Muscle layer of duodenum (tissue), 2 donors: ENCODE measurements at regions not wholly inside any gene's neighbourhood (a gene's known extent, or its start where the extent isn't known, plus 50 kb on each side); places are given as distances from the start of the nearest gene placed in this dataset.

ENCODE experiments used
- H3K27ac ChIP-seq: one replicate; pipeline ENCODE4 v1.7.0; 2013; ENCODE audit warnings: mild to moderate bottlenecking, low read length
- H3K27me3 ChIP-seq: one replicate; pipeline ENCODE4 v1.7.0; 2013; ENCODE audit warnings: low read depth, mild to moderate bottlenecking, control low read depth, low read length
- H3K36me3 ChIP-seq, 2 donors: one replicate each; pipeline ENCODE4 v1.7.0; 2013; ENCODE audit warnings: low read length in 2 of 2, control low read depth in 1 of 2, mild to moderate bottlenecking in 1 of 2; ENCODE audit not compliant: insufficient read depth in 2 of 2, control insufficient read depth in 1 of 2
- H3K4me1 ChIP-seq, 2 donors: one replicate each; pipeline ENCODE4 v1.7.0; 2013; ENCODE audit warnings: low read length in 2 of 2, mild to moderate bottlenecking in 2 of 2, control low read depth in 1 of 2, moderate library complexity in 1 of 2; ENCODE audit not compliant: insufficient read depth in 2 of 2, control insufficient read depth in 1 of 2
- H3K4me3 ChIP-seq, 2 donors: one replicate each; pipeline ENCODE4 v1.7.0; 2013; ENCODE audit warnings: low read length in 2 of 2, low read depth in 1 of 2, mild to moderate bottlenecking in 1 of 2
- H3K9me3 ChIP-seq, 2 donors: one replicate each; pipeline ENCODE4 v1.7.0; 2013; ENCODE audit warnings: low read length in 2 of 2, control low read depth in 1 of 2, mild to moderate bottlenecking in 1 of 2; ENCODE audit not compliant: control insufficient read depth in 1 of 2
- donor health status: healthy.

DNA sequence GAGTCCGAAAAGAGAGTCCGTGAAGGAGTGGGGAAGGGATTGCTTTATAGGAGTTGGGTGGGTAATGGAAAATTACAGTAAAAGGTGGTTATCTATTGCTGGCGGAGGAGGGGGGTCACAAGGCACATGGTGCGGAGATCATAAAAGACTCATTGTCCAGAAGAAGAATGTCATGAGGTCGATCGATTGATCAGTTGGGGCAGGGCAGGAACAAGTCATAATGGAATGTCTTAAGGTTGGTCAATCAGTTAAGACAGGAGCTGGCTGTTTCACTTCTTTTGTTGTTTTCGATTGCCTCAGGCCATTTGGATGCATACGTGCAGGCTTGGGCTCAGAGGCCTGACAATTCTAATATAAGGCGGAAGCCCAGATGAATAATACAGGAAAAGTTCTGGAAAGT lies 473.0 kb upstream of the TNP1 start:
- Histone ChIP-seq H3K4me3 (no peak overlapping the region), H3K4me1 (peaks cover 3 to 22% of the 10 kb centered on the region in 2 donors), H3K36me3 (no peaks in the 10 kb centered on the region), H3K9me3 (no peaks in the 10 kb centered on the region), H3K27me3 (no peaks in the 10 kb centered on the region), H3K27ac (no peak overlapping the region)

- H3K36me3 ChIP-seq: no peaks in the 10 kb centered on the region
- H3K4me3 ChIP-seq: no peak overlapping the region
- no peaks in the 10 kb centered on the region for H3K9me3 ChIP-seq
- H3K27ac ChIP-seq: no peak overlapping the region
- peaks cover 3 to 18% of the 10 kb centered on the region in 2 donors for H3K4me1 ChIP-seq
- no peaks in the 10 kb centered on the region for H3K27me3 ChIP-seq
Observed at GRCh38 chr2:217332417-217332791, 472.5 kb upstream of the TNP1 start.

DNA sequence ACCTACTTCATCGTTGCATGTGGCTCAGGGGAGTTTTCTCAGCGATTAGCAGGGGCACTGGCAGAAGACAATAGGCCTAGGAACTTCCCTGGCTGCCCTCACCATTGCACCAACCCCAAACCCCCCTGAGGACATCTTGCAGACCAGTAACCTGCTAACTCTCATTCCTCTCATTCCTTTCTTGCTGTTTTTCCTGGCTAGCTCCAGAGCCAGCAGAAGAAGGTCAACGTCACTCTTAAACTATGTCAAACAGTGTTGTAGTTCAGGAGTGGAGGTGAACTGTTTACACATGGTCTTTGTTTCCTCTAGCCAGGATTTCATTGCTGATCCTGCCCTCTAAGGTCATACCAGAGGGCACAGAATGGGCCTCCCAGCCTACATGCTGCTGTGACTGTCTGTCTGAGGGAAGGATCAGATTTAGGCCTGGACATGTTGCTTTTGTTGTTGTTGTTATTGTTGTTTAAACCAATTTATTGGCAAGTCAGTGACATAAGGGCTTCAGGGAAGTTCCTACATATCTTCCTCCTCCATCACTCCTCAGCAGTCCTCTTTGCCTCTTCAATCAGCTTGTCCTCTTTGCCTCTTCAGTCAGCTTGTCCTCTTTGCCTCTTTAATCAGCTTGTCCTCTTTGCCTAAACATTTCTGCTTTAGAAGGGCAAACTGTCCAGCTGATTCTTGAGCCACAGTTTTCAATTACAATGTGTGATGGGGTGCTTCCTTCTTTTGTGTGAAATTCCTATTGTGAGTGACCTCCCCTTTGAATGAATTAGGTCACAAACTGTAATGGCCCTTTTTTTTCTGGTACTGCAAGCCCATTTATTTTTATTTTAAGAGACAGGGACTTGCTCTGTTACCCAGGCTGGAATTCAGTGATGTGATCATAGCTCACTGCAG lies 471.9 kb upstream of the TNP1 start:
- H3K4me3 ChIP-seq: no peak overlapping the region
- peak overlapping the region; percentile 44 for H3K27ac ChIP-seq
- H3K9me3 ChIP-seq: no peaks in the 10 kb centered on the region
- H3K27me3 ChIP-seq: no peaks in the 10 kb centered on the region
- H3K4me1 ChIP-seq: peaks cover 3 to 17% of the 10 kb centered on the region in 2 donors
- no peaks in the 10 kb centered on the region for H3K36me3 ChIP-seq

GRCh38 chr2:217330647-217331046 lies 470.8 kb upstream of the TNP1 start:
- peak overlapping the region; percentile 44 for H3K27ac ChIP-seq
- H3K27me3 ChIP-seq: no peaks in the 10 kb centered on the region
- no peaks in the 10 kb centered on the region for H3K36me3 ChIP-seq
- peaks cover 3 to 17% of the 10 kb centered on the region in 2 donors for H3K4me1 ChIP-seq
- no peaks in the 10 kb centered on the region for H3K9me3 ChIP-seq
- no peak overlapping the region for H3K4me3 ChIP-seq

DNA sequence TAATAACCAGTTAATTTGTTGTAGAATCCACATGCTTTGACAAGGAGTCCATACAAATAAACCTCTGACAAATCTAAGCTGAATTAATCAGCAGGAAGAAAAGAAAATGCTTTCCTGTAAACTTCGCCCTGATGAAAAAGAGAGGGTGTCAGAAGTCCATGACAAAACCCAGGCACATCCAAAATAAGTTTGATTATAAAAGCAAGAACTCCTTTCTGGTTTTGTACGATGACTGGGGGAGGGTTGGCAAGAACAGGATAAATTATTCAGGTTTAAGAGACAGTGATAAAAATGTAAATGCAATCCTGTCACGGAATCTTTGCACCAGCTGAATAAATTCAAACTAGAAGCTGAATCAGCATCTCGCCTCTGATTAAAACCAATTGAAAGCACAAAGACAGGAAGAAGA lies 469.2 kb upstream of the TNP1 start:
- Histone ChIP-seq H3K9me3 (no peaks in the 10 kb centered on the region), H3K27ac (peak overlapping the region; percentile 47), H3K4me3 (no peak overlapping the region), H3K4me1 (peaks cover 3 to 17% of the 10 kb centered on the region in 2 donors), H3K36me3 (no peaks in the 10 kb centered on the region), H3K27me3 (no peaks in the 10 kb centered on the region)

GRCh38 chr2:217328622-217328978 lies 468.7 kb upstream of the TNP1 start:
- Histone ChIP-seq H3K27ac (peak overlapping the region; percentile 47), H3K4me3 (no peak overlapping the region), H3K36me3 (no peaks in the 10 kb centered on the region), H3K4me1 (peaks cover 3 to 15% of the 10 kb centered on the region in 2 donors), H3K9me3 (no peaks in the 10 kb centered on the region), H3K27me3 (no peaks in the 10 kb centered on the region)

GRCh38 chr2:217327953-217328621 lies 468.2 kb upstream of the TNP1 start:
- H3K27ac ChIP-seq: peak overlapping the region; percentile 47
- H3K4me3 ChIP-seq: no peak overlapping the region
- peaks cover 3 to 10% of the 10 kb centered on the region in 2 donors for H3K4me1 ChIP-seq
- H3K27me3 ChIP-seq: no peaks in the 10 kb centered on the region
- no peaks in the 10 kb centered on the region for H3K9me3 ChIP-seq
- no peaks in the 10 kb centered on the region for H3K36me3 ChIP-seq

- Histone ChIP-seq H3K36me3 (no peaks in the 10 kb centered on the region), H3K27me3 (no peaks in the 10 kb centered on the region), H3K4me3 (no peak overlapping the region), H3K9me3 (no peaks in the 10 kb centered on the region), H3K27ac (no peak overlapping the region), H3K4me1 (peaks cover 3 to 10% of the 10 kb centered on the region in 2 donors)
Observed at GRCh38 chr2:217326238-217327022, 466.6 kb upstream of the TNP1 start.

GRCh38 chr2:217325816-217326215 lies 466.0 kb upstream of the TNP1 start:
- H3K4me3 ChIP-seq: no peak overlapping the region
- no peak overlapping the region for H3K27ac ChIP-seq
- H3K27me3 ChIP-seq: no peaks in the 10 kb centered on the region
- H3K9me3 ChIP-seq: no peaks in the 10 kb centered on the region
- no peaks in the 10 kb centered on the region for H3K36me3 ChIP-seq
- peaks cover 3 to 10% of the 10 kb centered on the region in 2 donors for H3K4me1 ChIP-seq

DNA sequence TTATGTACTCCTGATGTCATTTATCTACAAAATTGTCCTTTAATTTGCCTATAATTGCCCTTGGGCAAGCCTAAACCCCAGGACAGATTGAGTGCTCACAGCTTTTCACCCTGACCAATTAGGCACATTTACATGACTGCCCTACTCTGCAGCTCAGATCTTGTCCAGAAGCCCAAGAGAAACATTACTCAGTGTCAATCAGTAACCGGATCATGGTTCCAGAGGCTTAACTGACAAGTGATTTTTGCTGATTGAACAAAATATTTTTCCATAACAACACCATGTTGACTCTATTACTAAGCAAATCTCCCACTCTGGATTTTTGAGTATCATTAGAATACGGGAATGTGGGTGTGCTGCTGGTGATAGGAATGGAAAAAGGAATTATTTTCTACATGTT lies 465.4 kb upstream of the TNP1 start:
- Histone ChIP-seq H3K27ac (no peak overlapping the region), H3K9me3 (no peaks in the 10 kb centered on the region), H3K4me1 (peaks cover 3 to 10% of the 10 kb centered on the region in 2 donors), H3K36me3 (no peaks in the 10 kb centered on the region), H3K4me3 (no peak overlapping the region), H3K27me3 (no peaks in the 10 kb centered on the region)

GRCh38 chr2:217316743-217317142 lies 456.9 kb upstream of the TNP1 start:
- Histone ChIP-seq H3K27ac (no peak overlapping the region), H3K36me3 (no peaks in the 10 kb centered on the region), H3K4me3 (no peak overlapping the region), H3K4me1 (no peaks in the 10 kb centered on the region), H3K9me3 (peaks cover 0 to 7% of the 10 kb centered on the region in 2 donors), H3K27me3 (no peaks in the 10 kb centered on the region)
